HCT116 (cell line): ENCODE measurements at regions not wholly inside any gene's neighbourhood (a gene's known extent, or its start where the extent isn't known, plus 50 kb on each side); places are given as distances from the start of the nearest gene placed in this dataset.

ENCODE experiments used
- ATAC-seq: fragments of 200-7000 bp; cut with Tn5 transposase; 2 replicates; pipeline ENCODE4 v1.9.1; 2020; ENCODE audit warnings: mild to moderate bottlenecking, moderate library complexity
- BruUV-seq: library from RNA; stranded (reverse); fragments of 400-500 nt; replicated peaks from 2 replicates; lab custom pipeline; 2021; lab: Mats Ljungman, UMichigan
- CTCF ChIA-PET: fragments of 300-600 bp; sonication (Branson Sonifier 250); formaldehyde crosslinking; loops from one replicate; lab custom pipeline; 2021; ENCODE audit warnings: antibody characterized with exemption; lab: Charles Lee
- POLR2A ChIA-PET: fragments of 300-600, 350-600 bp; sonication (Branson Sonifier 250); formaldehyde crosslinking; loops from one replicate; lab custom pipeline; 2021; ENCODE audit warnings: antibody characterized with exemption; lab: Charles Lee
- RAD21 ChIA-PET, 2 experiments: fragments of 300-600 bp; sonication (Branson Sonifier 250); formaldehyde crosslinking; loops; one replicate each; lab custom pipeline; 2023; ENCODE audit warnings: low total read pairs in 2 of 2; ENCODE audit not compliant: uncharacterized antibody in 2 of 2, unreplicated experiment in 2 of 2, low non-redundant PET in 1 of 2; lab: Charles Lee
- DNase-seq: peaks from one replicate; pipeline ENCODE4 v3.0.0-alpha.2; 2010; ENCODE audit warnings: low read depth, low spot score
- H2AFZ ChIP-seq: fragments of 200-600 bp; shearing (Covaris generic), sonication (generic); 2 replicates; pipeline ENCODE4 v1.6.1; 2017; ENCODE audit warnings: low read depth, mixed run types, mixed read lengths, antibody characterized with exemption, low read length; ENCODE audit not compliant: poor library complexity, severe bottlenecking
- H3K27ac ChIP-seq: 2 replicates; pipeline ENCODE4 v1.5.1; 2012; ENCODE audit warnings: low read depth, low read length
- H3K27me3 ChIP-seq: fragments of 200-600 bp; sonication (generic); 2 replicates; pipeline ENCODE4 v1.6.1; 2016; ENCODE audit warnings: mixed run types, low read length, mixed read lengths; ENCODE audit not compliant: insufficient read depth
- H3K36me3 ChIP-seq, 2 experiments: fragments of 200-500 bp in 1 of 2; fragments of 200-600 bp in 1 of 2; sonication (Bioruptor generic) in 1 of 2; sonication (generic) in 1 of 2; 2 replicates each; pipeline versions ENCODE4 v1.5.1 to v1.6.1; 2014 to 2016; ENCODE audit warnings: low read length in 2 of 2, inconsistent platforms in 1 of 2, mixed read lengths in 1 of 2, mixed run types in 1 of 2; ENCODE audit not compliant: insufficient read depth in 2 of 2, control insufficient read depth in 1 of 2
- H3K4me1 ChIP-seq, 2 experiments: fragments of 200-600 bp in 1 of 2; sonication (generic) in 1 of 2; 2 replicates each; pipeline versions ENCODE4 v1.5.1 to v1.6.1; 2012 to 2017; ENCODE audit warnings: low read length in 2 of 2, inconsistent platforms in 1 of 2, mild to moderate bottlenecking in 1 of 2, mixed read lengths in 1 of 2, mixed run types in 1 of 2, moderate library complexity in 1 of 2; ENCODE audit not compliant: insufficient read depth in 2 of 2, control insufficient read depth in 1 of 2
- H3K4me2 ChIP-seq: fragments of 200-600 bp; sonication (generic); 2 replicates; pipeline ENCODE4 v1.6.1; 2017; ENCODE audit warnings: mixed run types, low read length, mixed read lengths
- H3K4me3 ChIP-seq, 2 experiments: fragments of 200-600 bp in 1 of 2; sonication (generic) in 1 of 2; replicated peaks in 1 of 2; 2 replicates each; pipeline ENCODE4 v1.5.1; 2011 to 2016; ENCODE audit warnings: low read length in 2 of 2, control low read depth in 1 of 2, low read depth in 1 of 2, mild to moderate bottlenecking in 1 of 2, mixed read lengths in 1 of 2, mixed run types in 1 of 2
- H3K79me2 ChIP-seq: fragments of 200-600 bp; sonication (generic); 2 replicates; pipeline ENCODE4 v1.6.1; 2017; ENCODE audit warnings: mild to moderate bottlenecking, mixed run types, low read length, moderate library complexity, mixed read lengths; ENCODE audit not compliant: insufficient read depth
- H3K9ac ChIP-seq: fragments of 200-600 bp; sonication (generic); 2 replicates; pipeline ENCODE4 v1.6.1; 2016; ENCODE audit warnings: low read length, mixed read lengths
- H3K9me2 ChIP-seq: fragments of 200-600 bp; sonication (generic), shearing (Covaris generic); 2 replicates; pipeline ENCODE4 v1.6.1; 2017; ENCODE audit warnings: mixed run types, mild to moderate bottlenecking, moderate library complexity; ENCODE audit not compliant: insufficient read depth
- H3K9me3 ChIP-seq, 2 experiments: fragments of 200-500 bp in 1 of 2; fragments of 200-600 bp in 1 of 2; sonication (Bioruptor generic) in 1 of 2; sonication (generic) in 1 of 2; 2 replicates each; pipeline ENCODE4 v1.6.1; 2014 to 2017; ENCODE audit warnings: low read length in 2 of 2, mixed read lengths in 2 of 2, inconsistent platforms in 1 of 2, low read depth in 1 of 2, mild to moderate bottlenecking in 1 of 2, mixed run types in 1 of 2, moderate library complexity in 1 of 2; ENCODE audit not compliant: control insufficient read depth in 1 of 2, insufficient read depth in 1 of 2
- H4K20me1 ChIP-seq: fragments of 200-600 bp; sonication (generic), shearing (Covaris generic); 2 replicates; pipeline ENCODE4 v1.6.1; 2017; ENCODE audit warnings: mixed run types, mild to moderate bottlenecking, moderate library complexity; ENCODE audit not compliant: insufficient read depth
- ATF3 ChIP-seq: IDR thresholded peaks from 2 replicates; pipeline ENCODE4 v1.6.1; 2012
- CBX3 ChIP-seq: IDR thresholded peaks from 2 replicates; pipeline ENCODE4 v1.6.1; 2012; ENCODE audit warnings: low read depth
- CEBPB ChIP-seq: IDR thresholded peaks from 2 replicates; pipeline ENCODE4 v1.6.1; 2012; ENCODE audit warnings: low read depth
- EGR1 ChIP-seq: IDR thresholded peaks from 2 replicates; pipeline ENCODE4 v1.6.1; 2012; ENCODE audit warnings: low read depth
- EZH2phosphoT487 ChIP-seq: fragments of 200-600 bp; IDR thresholded peaks from 2 replicates; pipeline ENCODE4 v1.6.1; 2018; ENCODE audit warnings: antibody characterized with exemption, borderline replicate concordance
- FOSL1 ChIP-seq: IDR thresholded peaks from 2 replicates; pipeline ENCODE4 v1.6.1; 2012; ENCODE audit warnings: low read depth
- MAX ChIP-seq: IDR thresholded peaks from 2 replicates; pipeline ENCODE4 v1.6.1; 2012
- POLR2A ChIP-seq: IDR thresholded peaks from 2 replicates; pipeline ENCODE4 v1.7.0; 2011; ENCODE audit warnings: borderline replicate concordance; ENCODE audit not compliant: insufficient read depth, insufficient read length; ENCODE audit errors: extremely low read depth
- POLR2AphosphoS5 ChIP-seq: IDR thresholded peaks from 2 replicates; pipeline ENCODE4 v1.6.1; 2011; ENCODE audit warnings: mild to moderate bottlenecking, low read depth, low read length, moderate library complexity
- RAD21 ChIP-seq: IDR thresholded peaks from 2 replicates; pipeline ENCODE4 v1.6.1; 2012; ENCODE audit warnings: low read depth, mild to moderate bottlenecking
- REST ChIP-seq: IDR thresholded peaks from 2 replicates; pipeline ENCODE4 v1.6.1; 2012; ENCODE audit warnings: low read depth
- SRF ChIP-seq: IDR thresholded peaks from 2 replicates; pipeline ENCODE4 v1.6.1; 2012; ENCODE audit warnings: low read depth
- ZFX ChIP-seq: fragments of 450-650 bp; IDR thresholded peaks from 2 replicates; pipeline ENCODE4 v1.6.1; 2017
- ZNF274 ChIP-seq: fragments of 200-500 bp; sonication (Bioruptor generic); IDR thresholded peaks from 2 replicates; pipeline ENCODE4 v1.6.1; 2014; ENCODE audit warnings: mild to moderate bottlenecking, low read depth, low read length, inconsistent platforms
- intact Hi-C: fragments of 100-400 bp; cut with micrococcal nuclease; formaldehyde crosslinking; loops from 2 replicates; pipeline ENCODE4 v1.10.0; 2022

- ATAC-seq (no peak), DNase-seq (no peak)
- Histone ChIP-seq H3K27ac (no peak overlapping the region), H3K79me2 (no peaks in the 10 kb centered on the region), H3K9ac (no peak overlapping the region), H3K36me3 (no peaks in the 10 kb centered on the region), H3K4me3 (no peak overlapping the region), H3K4me1 (no peaks in the 10 kb centered on the region), H2AFZ (no peak overlapping the region), H3K9me3 (no peaks in the 10 kb centered on the region), H3K9me2 (no peaks in the 10 kb centered on the region), H3K4me2 (no peak overlapping the region), H4K20me1 (no peaks in the 10 kb centered on the region), H3K27me3 (no peaks in the 10 kb centered on the region)
- intact Hi-C loops: no loop called here
- RAD21 ChIA-PET: no interaction called here
- no TSS peak for BruUV-seq
- TF ChIP-seq CBX3 (no peak), ZFX (no peak), POLR2A (no peak), EGR1 (no peak), MAX (no peak), ZNF274 (no peak), EZH2phosphoT487 (no peak), RAD21 (no peak), ATF3 (no peak), FOSL1 (no peak), POLR2AphosphoS5 (no peak), REST (no peak), CEBPB (no peak), SRF (no peak)
- CTCF ChIA-PET: no interaction called here
- POLR2A ChIA-PET: no interaction called here
Measured at GRCh38 chr3:178042376-178042775, 493.9 kb upstream of the KCNMB2 start.
